ENCODE measurements at regions not wholly inside any gene's neighbourhood (a gene's known extent, or its start where the extent isn't known, plus 50 kb on each side); places are given as distances from the start of the nearest gene placed in this dataset.

DNA sequence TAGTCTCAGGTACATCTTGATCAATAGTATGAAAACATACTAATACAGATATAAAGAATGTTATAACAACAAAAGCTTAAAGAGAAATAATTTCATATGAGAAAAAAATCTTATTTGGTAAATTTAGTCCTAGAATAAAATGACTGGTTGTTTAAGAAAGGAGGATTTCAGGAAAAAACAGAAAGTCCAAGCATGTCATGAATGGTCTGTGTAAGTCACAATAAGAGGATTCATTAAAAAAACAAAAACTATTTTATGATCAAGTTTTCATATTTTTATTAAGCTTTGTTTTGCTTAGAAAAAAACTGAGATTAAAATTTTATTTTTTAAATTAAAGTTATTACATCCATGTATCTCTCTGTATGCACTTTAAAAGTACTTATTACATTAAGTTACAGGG is 353.9 kb upstream of the SPHKAP start:
- in situ Hi-C loops (cut with HindIII; ENCODE audit: low sequenced_read_pairs) = no loop called here
- TF ChIP-seq, protein P1, sequence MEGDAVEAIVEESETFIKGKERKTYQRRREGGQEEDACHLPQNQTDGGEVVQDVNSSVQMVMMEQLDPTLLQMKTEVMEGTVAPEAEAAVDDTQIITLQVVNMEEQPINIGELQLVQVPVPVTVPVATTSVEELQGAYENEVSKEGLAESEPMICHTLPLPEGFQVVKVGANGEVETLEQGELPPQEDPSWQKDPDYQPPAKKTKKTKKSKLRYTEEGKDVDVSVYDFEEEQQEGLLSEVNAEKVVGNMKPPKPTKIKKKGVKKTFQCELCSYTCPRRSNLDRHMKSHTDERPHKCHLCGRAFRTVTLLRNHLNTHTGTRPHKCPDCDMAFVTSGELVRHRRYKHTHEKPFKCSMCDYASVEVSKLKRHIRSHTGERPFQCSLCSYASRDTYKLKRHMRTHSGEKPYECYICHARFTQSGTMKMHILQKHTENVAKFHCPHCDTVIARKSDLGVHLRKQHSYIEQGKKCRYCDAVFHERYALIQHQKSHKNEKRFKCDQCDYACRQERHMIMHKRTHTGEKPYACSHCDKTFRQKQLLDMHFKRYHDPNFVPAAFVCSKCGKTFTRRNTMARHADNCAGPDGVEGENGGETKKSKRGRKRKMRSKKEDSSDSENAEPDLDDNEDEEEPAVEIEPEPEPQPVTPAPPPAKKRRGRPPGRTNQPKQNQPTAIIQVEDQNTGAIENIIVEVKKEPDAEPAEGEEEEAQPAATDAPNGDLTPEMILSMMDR (IDR thresholded peaks at IDR 0.05; ENCODE audit: low read depth, low read length) = no peak
- H3K4me3 ChIP-seq (ENCODE audit: low read depth, low read length) = no peak overlapping the region
- no peak for DNase-seq (ENCODE audit: low read depth, low spot score)

DNA sequence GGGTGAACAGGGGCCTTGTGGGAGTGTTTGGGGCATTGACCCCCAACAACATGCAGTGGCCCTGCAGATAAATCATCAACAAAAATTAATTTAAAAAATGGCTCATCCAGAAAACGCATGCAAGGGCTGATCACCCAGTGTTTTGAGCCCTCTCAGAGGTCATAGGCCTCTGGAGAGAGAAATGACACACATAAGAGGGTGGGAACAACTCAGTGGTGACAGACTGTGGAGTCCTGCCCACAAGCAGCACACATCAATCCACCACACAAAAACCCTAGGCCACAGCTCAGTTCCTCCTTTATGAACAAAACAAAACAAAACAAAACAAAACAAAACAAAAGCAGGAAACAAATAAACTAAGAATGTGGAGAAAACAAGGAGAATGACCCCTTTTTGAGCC is 351.7 kb upstream of the SPHKAP start:
- DNase-seq (ENCODE audit: low read depth, low spot score) = no peak
- TF ChIP-seq, protein P1 (IDR thresholded peaks at IDR 0.05; ENCODE audit: low read depth, low read length) = no peak
- in situ Hi-C loops (cut with HindIII; ENCODE audit: low sequenced_read_pairs) = no loop called here
- no peak overlapping the region for H3K4me3 ChIP-seq (ENCODE audit: low read depth, low read length)

DNA sequence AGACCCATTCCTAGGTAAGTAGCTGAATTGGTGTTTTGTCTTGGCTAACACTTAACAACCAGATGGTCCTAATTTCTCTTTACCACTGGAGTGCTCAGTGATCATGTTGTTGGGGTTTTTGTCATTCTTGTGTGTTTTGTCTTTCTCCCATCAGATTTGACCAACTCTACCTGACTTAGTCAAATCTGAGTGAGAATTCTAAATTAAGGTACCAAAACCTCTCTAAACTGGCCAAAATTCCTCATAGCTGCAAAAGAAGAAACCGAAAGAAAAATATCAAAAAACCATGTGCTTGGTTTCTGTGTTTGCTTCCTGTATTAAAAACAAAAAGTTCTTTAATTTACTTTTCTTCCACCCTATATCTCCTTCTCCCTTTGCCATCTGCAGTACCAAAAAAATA is 350.7 kb upstream of the SPHKAP start:
- TF ChIP-seq, protein P1 (IDR thresholded peaks at IDR 0.05; ENCODE audit: low read depth, low read length) = no peak
- DNase-seq (ENCODE audit: low read depth, low spot score) = no peak
- no peak overlapping the region for H3K4me3 ChIP-seq (ENCODE audit: low read depth, low read length)
- in situ Hi-C loops (cut with HindIII; ENCODE audit: low sequenced_read_pairs) = no loop called here

DNA sequence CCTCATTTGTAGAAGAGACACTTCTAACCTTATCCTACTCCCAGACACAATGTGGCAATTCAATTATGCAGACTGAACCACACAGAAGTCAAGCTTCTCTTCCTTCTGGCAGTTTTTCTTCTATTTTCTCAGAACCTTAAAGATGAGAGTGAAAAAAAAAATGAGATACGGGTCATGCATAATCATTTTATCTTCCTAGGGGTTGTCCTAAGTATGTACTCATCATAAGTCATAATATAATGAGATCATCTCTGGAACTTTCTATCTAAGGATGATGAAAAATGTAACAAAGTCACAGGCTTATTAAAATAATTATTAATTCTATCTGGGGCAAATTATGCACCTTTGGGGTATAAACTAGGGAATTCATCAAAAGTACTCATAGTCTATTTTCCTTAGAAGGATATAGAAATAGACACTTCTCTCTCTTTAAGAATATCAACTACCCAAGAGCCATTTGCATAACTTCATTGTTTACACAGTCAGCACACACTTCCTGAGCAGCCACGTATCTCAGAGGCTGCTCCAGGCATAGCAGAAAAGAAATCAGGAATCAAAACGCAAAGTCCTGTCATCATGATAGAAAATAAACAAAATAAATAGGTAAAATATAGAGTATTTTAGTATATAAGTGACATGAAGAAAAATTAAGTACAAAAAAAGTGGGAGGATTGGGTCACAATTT is 345.9 kb upstream of the SPHKAP start:
- no peak for DNase-seq (ENCODE audit: low read depth, low spot score)
- in situ Hi-C loops (cut with HindIII; ENCODE audit: low sequenced_read_pairs) = no loop called here
- no peak overlapping the region for H3K4me3 ChIP-seq (ENCODE audit: low read depth, low read length)
- TF ChIP-seq, protein P1 (IDR thresholded peaks at IDR 0.05; ENCODE audit: low read depth, low read length) = no peak

DNA sequence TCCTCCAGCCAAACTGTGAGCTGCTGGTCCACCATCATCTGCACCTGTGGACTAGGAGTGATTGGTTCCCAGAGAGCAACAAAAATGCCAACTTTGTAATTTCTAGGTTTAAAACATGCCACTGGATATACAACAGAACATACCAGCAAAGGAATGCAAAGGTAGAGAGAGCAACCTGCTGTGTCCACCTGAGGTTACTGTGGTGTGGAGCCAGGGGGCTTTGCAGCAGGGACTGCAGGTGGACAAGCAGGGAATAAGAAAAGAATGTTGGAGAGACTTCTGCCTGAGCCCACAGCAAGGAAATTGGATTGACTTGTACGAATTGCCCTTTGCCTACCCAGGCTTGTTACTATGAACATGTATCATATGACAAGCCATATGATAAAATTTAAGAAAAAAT is 345.2 kb upstream of the SPHKAP start:
- TF ChIP-seq, protein P1 (IDR thresholded peaks at IDR 0.05; ENCODE audit: low read depth, low read length) = no peak
- no peak overlapping the region for H3K4me3 ChIP-seq (ENCODE audit: low read depth, low read length)
- DNase-seq (ENCODE audit: low read depth, low spot score) = no peak
- in situ Hi-C loops (cut with HindIII; ENCODE audit: low sequenced_read_pairs) = no loop called here

DNA sequence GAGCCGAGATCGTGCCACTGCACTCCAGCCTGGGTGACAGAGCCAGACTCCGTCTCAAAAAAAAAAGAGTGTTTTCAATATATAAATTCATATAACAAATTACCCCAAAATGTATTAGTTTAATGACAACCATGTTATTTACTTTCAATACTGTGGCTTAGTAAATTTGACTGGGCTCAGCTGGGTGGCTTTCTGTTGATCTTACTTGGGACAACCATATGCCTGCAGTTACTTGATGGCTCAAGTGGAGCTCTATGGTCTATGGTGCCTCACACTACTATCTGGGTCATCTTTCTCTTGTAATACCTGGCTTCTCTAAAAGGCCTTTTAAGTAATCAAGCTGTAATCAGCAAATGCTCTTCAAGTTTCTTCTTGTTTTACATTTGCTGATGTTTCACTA is 341.5 kb upstream of the SPHKAP start:
- no peak for DNase-seq (ENCODE audit: low read depth, low spot score)
- H3K4me3 ChIP-seq (ENCODE audit: low read depth, low read length) = no peak overlapping the region
- TF ChIP-seq, protein P1 (IDR thresholded peaks at IDR 0.05; ENCODE audit: low read depth, low read length) = no peak
- in situ Hi-C loops (cut with HindIII; ENCODE audit: low sequenced_read_pairs) = no loop called here
